SW480 (cell line): ENCODE measurements at regions not wholly inside any gene's neighbourhood (a gene's known extent, or its start where the extent isn't known, plus 50 kb on each side); places are given as distances from the start of the nearest gene placed in this dataset.

Experiments
- DNase-seq: peaks from one replicate; pipeline ENCODE4 v3.0.0-alpha.2; 2016; ENCODE audit warnings: low spot score

DNA sequence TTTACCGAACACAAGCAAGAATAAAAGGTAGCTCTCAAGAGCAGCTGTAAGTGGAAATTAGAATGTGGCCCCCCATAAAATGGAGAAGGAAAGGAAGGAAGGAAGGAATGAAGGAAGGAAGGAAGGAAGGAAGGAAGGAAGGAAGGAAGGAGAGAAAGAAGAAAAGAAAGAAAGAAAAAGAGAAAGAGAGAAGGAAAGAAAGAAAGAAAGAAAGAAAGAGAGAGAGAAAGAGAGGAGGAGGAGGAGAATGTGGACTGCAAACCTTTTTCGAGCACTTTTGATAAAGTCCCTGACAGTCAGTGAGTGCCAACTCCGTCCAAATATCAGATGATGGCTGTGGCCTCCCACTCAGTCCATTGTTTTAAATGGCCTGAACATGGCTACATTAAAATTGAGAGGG is 53.8 kb upstream of the SNX2 start:
- DNase-seq, result no peak

DNA sequence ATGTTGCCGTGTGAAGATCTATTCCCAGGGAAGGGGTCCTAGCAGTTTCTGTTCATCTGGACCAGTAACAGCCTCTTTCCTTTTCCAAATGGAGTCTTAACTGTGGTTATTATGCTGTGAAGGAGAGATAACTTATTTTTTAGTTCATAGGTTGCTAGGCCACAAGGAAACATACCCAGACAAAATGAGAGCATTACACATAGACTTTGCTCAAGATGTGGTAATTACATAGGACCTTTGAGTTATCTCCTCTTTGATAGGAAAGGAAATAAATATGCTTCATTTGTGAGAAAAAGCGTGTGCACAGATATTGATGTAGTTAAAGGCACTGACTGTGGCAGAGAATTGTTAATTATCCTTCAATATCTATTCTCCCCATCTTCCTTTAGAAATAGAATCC is 52.5 kb upstream of the SNX2 start:
- no peak for DNase-seq

DNA sequence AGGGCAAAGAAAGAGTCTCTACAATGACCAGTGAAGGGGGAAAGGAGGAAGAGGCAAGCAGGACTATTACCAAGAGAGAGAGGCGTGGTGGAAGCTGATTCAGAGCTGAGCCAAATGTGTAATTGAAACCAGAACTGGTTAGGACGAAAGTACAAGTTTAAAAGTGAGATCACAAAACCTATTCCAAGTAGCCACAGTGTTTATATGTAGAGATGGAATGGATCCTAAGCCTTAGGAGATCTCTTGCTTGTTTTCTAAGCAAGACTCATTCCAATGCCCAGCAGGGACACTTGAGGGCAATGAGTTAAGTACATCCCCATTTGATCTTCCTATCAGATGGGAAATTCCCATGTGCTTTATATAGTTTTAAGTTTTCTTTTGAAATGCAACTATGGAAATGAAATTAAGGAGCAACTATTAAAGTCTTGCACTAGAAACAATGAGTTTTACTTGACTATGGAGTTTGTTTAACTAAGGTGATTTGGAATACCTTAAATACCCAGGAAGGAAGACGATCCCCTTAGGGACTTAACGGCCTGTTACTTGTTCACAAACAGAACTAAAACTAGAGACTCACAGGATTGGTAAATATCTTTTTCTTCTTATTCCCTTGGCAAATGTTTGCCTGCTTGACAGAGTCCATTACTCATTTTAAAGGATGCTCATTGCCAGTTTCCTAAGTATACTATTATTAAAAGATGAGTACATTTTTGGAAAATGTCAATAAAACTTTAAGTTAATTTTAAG is 51.1 kb upstream of the SNX2 start:
- no peak for DNase-seq
